Uterus (tissue), 2 donors: ENCODE measurements at regions not wholly inside any gene's neighbourhood (a gene's known extent, or its start where the extent isn't known, plus 50 kb on each side); places are given as distances from the start of the nearest gene placed in this dataset.

Experiments used
- CTCF ChIP-seq, 4 experiments: fragments of 200-600 bp in 2 of 4; fragments of 450-650 bp in 2 of 4; sonication (generic) in 2 of 4; IDR thresholded peaks; one replicate each; pipeline ENCODE4 v1.5.1; 2016 to 2019; ENCODE audit warnings: antibody characterized with exemption in 4 of 4, mild to moderate bottlenecking in 2 of 4, moderate library complexity in 1 of 4
- POLR2A ChIP-seq, 2 donors: fragments of 450-650 bp; IDR thresholded peaks; one replicate each; pipeline ENCODE4 v1.6.1; 2016; ENCODE audit warnings: antibody characterized with exemption in 2 of 2, mild to moderate bottlenecking in 1 of 2, moderate library complexity in 1 of 2

- no peak for TF ChIP-seq POLR2A (IDR thresholded peaks at IDR 0.05)
- TF ChIP-seq CTCF (IDR thresholded peaks at IDR 0.05): no peak
Measured at GRCh38 chr3:193853511-193854219, 260.7 kb downstream of the OPA1 start.
